ENCODE measurements at regions not wholly inside any gene's neighbourhood (a gene's known extent, or its start where the extent isn't known, plus 50 kb on each side); places are given as distances from the start of the nearest gene placed in this dataset.

- no peak for DNase-seq (ENCODE audit: low read depth in 4 of 4, low spot score in 3 of 4)
These were observed 150.0 kb upstream of the FTMT start for GRCh38 chr5:121701731-121702130.

- DNase-seq (ENCODE audit: low read depth in 4 of 4, low spot score in 3 of 4): no peak
These were observed 149.0 kb upstream of the FTMT start for GRCh38 chr5:121702682-121703081.

- no peak for DNase-seq (ENCODE audit: low read depth in 4 of 4, low spot score in 3 of 4)
These were observed 147.4 kb upstream of the FTMT start for GRCh38 chr5:121704291-121704690.

- no peak for DNase-seq (ENCODE audit: low read depth in 4 of 4, low spot score in 3 of 4)
These were observed 145.0 kb upstream of the FTMT start for GRCh38 chr5:121706686-121707085.

GRCh38 chr5:121707178-121707577 lies 144.5 kb upstream of the FTMT start:
- DNase-seq (ENCODE audit: low read depth in 4 of 4, low spot score in 3 of 4): no peak

- no peak for DNase-seq (ENCODE audit: low read depth in 4 of 4, low spot score in 3 of 4)
These were observed 140.3 kb upstream of the FTMT start for GRCh38 chr5:121711416-121711815.

GRCh38 chr5:121719255-121719654 lies 132.4 kb upstream of the FTMT start:
- DNase-seq (ENCODE audit: low read depth in 4 of 4, low spot score in 3 of 4): no peak

- DNase-seq (ENCODE audit: low read depth in 4 of 4, low spot score in 3 of 4): no peak
These were observed 126.2 kb upstream of the FTMT start for GRCh38 chr5:121725450-121725849.

GRCh38 chr5:121726991-121727390 lies 124.7 kb upstream of the FTMT start:
- DNase-seq (ENCODE audit: low read depth in 4 of 4, low spot score in 3 of 4): no peak

GRCh38 chr5:121731377-121731776 lies 120.3 kb upstream of the FTMT start:
- DNase-seq (ENCODE audit: low read depth in 4 of 4, low spot score in 3 of 4): no peak

- DNase-seq (ENCODE audit: low read depth in 4 of 4, low spot score in 3 of 4): no peak
These were observed 116.1 kb upstream of the FTMT start for GRCh38 chr5:121735618-121736017.

GRCh38 chr5:121737120-121737519 lies 114.6 kb upstream of the FTMT start:
- DNase-seq (ENCODE audit: low read depth in 4 of 4, low spot score in 3 of 4): no peak

- no peak for DNase-seq (ENCODE audit: low read depth in 4 of 4, low spot score in 3 of 4)
These were observed 110.5 kb upstream of the FTMT start for GRCh38 chr5:121741156-121741555.

- DNase-seq (ENCODE audit: low read depth in 4 of 4, low spot score in 3 of 4): no peak
These were observed 107.1 kb upstream of the FTMT start for GRCh38 chr5:121744577-121744976.

- DNase-seq (ENCODE audit: low read depth in 4 of 4, low spot score in 3 of 4): no peak
These were observed 106.3 kb upstream of the FTMT start for GRCh38 chr5:121745407-121745806.

GRCh38 chr5:121746763-121747162 lies 104.9 kb upstream of the FTMT start:
- no peak for DNase-seq (ENCODE audit: low read depth in 4 of 4, low spot score in 3 of 4)

- no peak for DNase-seq (ENCODE audit: low read depth in 4 of 4, low spot score in 3 of 4)
These were observed 103.0 kb upstream of the FTMT start for GRCh38 chr5:121748686-121749085.

GRCh38 chr5:121752149-121752548 lies 99.5 kb upstream of the FTMT start:
- no peak for DNase-seq (ENCODE audit: low read depth in 4 of 4, low spot score in 3 of 4)

- DNase-seq (ENCODE audit: low read depth in 4 of 4, low spot score in 3 of 4): no peak
These were observed 96.4 kb upstream of the FTMT start for GRCh38 chr5:121755266-121755665.

- DNase-seq (ENCODE audit: low read depth in 4 of 4, low spot score in 3 of 4): no peak
These were observed 93.9 kb upstream of the FTMT start for GRCh38 chr5:121757753-121758152.

- DNase-seq (ENCODE audit: low read depth in 4 of 4, low spot score in 3 of 4): no peak
These were observed 93.1 kb upstream of the FTMT start for GRCh38 chr5:121758615-121759014.

- no peak for DNase-seq (ENCODE audit: low read depth in 4 of 4, low spot score in 3 of 4)
These were observed 89.3 kb upstream of the FTMT start for GRCh38 chr5:121762426-121762825.

- DNase-seq (ENCODE audit: low read depth in 4 of 4, low spot score in 3 of 4): no peak
These were observed 88.0 kb upstream of the FTMT start for GRCh38 chr5:121763665-121764064.

- no peak for DNase-seq (ENCODE audit: low read depth in 4 of 4, low spot score in 3 of 4)
These were observed 71.3 kb upstream of the FTMT start for GRCh38 chr5:121780406-121780805.
